Head of caudate nucleus (tissue), 42 donors: ENCODE measurements at regions not wholly inside any gene's neighbourhood (a gene's known extent, or its start where the extent isn't known, plus 50 kb on each side); places are given as distances from the start of the nearest gene placed in this dataset.
A peak's percentile ranks its signal among the peaks of the same experiment; 100 is the strongest.

Experiments
- DNase-seq, 42 donors: peaks; one replicate each; pipeline versions ENCODE4 v3.0.0 to v3.0.0-alpha.2; 2020 to 2021; ENCODE audit warnings: mixed read lengths in 7 of 42
- intact Hi-C: fragments of 100-400 bp; cut with DNase I; formaldehyde crosslinking; loops from one replicate; pipeline ENCODE4 v1.15.0; 2022

DNA sequence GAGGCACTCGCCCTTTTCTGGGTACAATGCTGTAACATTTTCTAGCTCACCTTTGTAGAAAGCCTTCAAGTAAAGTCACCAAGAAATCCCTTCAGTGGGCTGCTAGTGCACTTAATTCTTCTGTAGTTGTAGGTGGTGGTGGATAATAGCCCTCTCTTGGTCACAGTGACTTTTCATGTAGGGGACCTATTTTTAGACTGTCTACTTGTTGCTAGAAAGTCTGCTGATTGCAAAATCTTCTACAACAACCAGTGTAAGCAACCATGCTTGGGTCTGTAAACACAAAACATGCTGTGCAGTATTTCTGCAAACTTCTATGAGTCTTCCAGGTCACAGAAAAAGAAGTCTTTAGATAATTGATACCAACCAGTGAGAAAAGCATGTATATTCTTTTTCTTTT lies 55.6 kb downstream of the PBDC1 start:
- no peak for DNase-seq
- intact Hi-C loops, result no loop called here

DNA sequence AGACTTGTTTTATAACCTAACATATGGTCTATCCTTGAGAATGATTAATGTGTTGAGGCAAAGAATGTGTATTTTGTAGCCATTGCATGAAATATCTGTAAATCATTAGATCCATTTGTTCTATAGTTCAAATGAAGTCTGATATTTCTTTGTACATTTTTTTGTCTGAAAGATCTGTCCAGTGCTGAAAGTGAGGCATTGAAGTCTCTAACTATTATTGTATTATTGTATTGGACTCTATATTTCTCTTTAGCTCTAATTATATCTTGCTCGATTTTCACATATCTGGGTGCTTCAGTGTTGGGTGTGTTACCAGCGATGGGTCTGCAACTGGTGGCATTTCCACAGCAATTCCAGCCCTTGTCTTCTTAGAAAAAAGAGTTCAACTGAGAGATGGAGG lies 76.0 kb downstream of the PBDC1 start:
- intact Hi-C loops, result no loop called here
- DNase-seq, result no peak

DNA sequence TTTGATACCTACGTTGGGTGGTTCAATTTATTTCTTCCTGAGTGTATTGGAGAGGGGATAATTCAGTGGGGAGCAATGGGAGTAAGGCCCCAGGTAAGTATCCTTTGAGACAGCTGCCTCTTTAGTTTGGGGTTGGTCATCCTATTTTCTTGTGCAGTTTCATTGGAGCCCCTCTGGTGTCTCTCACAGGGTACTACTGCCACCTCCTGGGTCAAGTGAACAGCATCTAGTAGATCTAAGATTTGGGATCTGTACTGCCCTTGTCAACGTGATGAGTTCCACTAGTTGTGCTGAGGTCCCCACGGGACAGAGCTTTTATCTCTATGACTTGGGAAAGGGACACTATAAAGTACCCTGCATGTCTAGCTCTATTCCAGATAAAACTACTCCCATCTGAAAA lies 80.6 kb downstream of the PBDC1 start:
- intact Hi-C loops, result no loop called here
- peak in 29 of 42 donors; percentile 3 to 63 (median 23) for DNase-seq

DNA sequence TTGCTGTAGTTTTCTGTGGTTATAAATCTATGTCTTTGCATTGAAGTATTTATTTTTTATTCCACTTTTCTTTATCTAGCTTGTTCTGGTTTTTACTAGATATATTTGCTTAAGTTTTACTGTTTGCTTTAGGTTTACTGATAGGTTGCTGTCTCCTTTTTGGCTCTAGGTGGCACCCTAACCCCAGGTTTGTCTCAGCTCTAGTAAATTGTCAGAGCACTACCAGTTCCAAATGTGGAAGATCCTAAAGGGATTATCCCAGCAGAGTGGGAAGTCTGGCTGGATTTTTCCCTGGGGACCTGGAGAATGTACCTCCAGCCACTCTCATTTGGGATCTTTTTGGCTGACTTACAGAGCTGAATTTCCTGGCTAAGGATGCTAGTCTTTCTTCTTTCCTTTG lies 106.1 kb downstream of the PBDC1 start:
- peak in 40 of 42 donors; percentile 1 to 72 (median 44) for DNase-seq

More for the DNA sequence above, 106.1 kb downstream of the PBDC1 start:
- intact Hi-C loops, result no loop called here
